Left lobe of liver (tissue), 2 donors: ENCODE measurements at regions not wholly inside any gene's neighbourhood (a gene's known extent, or its start where the extent isn't known, plus 50 kb on each side); places are given as distances from the start of the nearest gene placed in this dataset.

ENCODE experiments used
- ATAC-seq: fragments of 200-7000 bp; cut with Tn5 transposase; one replicate; pipeline ENCODE4 v1.9.1; 2020; ENCODE audit warnings: mild to moderate bottlenecking, moderate library complexity
- DNase-seq: peaks from one replicate; pipeline ENCODE4 v3.0.0-alpha.2; 2020; ENCODE audit warnings: low spot score
- donor health status: DM: no; HTN: no; CAD: no; lungs with moderate emphysema.
- donor health status: DM: no; HTN: yes; CAD: no.

- no peak for ATAC-seq
These were observed 65.0 kb upstream of the MEIS2 start for GRCh38 chr15:37165395-37165794.

GRCh38 chr15:37166402-37166801 is 66.1 kb upstream of the MEIS2 start:
- ATAC-seq (no peak), DNase-seq (no peak)

More at GRCh38 chr15:37165395-37165794, 65.0 kb upstream of the MEIS2 start:
- no peak for DNase-seq

GRCh38 chr15:37181339-37181738 is 81.0 kb upstream of the MEIS2 start:
- DNase-seq (no peak), ATAC-seq (peak; percentile 60)

- DNase-seq, result no peak
- ATAC-seq, result no peak
These were observed 99.2 kb upstream of the MEIS2 start for GRCh38 chr15:37199545-37199944.

- ATAC-seq (no peak), DNase-seq (no peak)
These were observed 102.7 kb upstream of the MEIS2 start for GRCh38 chr15:37203050-37203449.

GRCh38 chr15:37204692-37205091 is 104.3 kb upstream of the MEIS2 start:
- peak; percentile 82 for ATAC-seq
- DNase-seq, result no peak

GRCh38 chr15:37206690-37207089 is 106.3 kb upstream of the MEIS2 start:
- ATAC-seq (peak; percentile 92), DNase-seq (peak; percentile 55)

- no peak for DNase-seq
- ATAC-seq, result no peak
These were observed 108.0 kb upstream of the MEIS2 start for GRCh38 chr15:37208146-37209040.

- ATAC-seq, result no peak
- DNase-seq, result no peak
These were observed 108.7 kb upstream of the MEIS2 start for GRCh38 chr15:37209041-37209363.

GRCh38 chr15:37217567-37217966 is 117.2 kb upstream of the MEIS2 start:
- peak; percentile 83 for DNase-seq
- ATAC-seq, result peak; percentile 77

- no peak for ATAC-seq
These were observed 118.1 kb upstream of the MEIS2 start for GRCh38 chr15:37218351-37218916.

GRCh38 chr15:37219211-37219701 is 118.9 kb upstream of the MEIS2 start:
- ATAC-seq (peak; percentile 83), DNase-seq (peak; percentile 73)

More at GRCh38 chr15:37218351-37218916, 118.1 kb upstream of the MEIS2 start:
- DNase-seq, result no peak

GRCh38 chr15:37220949-37221670 is 120.8 kb upstream of the MEIS2 start:
- DNase-seq (no peak), ATAC-seq (no peak)

- DNase-seq (no peak), ATAC-seq (no peak)
These were observed 121.4 kb upstream of the MEIS2 start for GRCh38 chr15:37221671-37222145.

GRCh38 chr15:37223089-37223488 is 122.7 kb upstream of the MEIS2 start:
- ATAC-seq, result no peak
- no peak for DNase-seq

GRCh38 chr15:37229855-37230619 is 129.7 kb upstream of the MEIS2 start:
- DNase-seq (no peak), ATAC-seq (no peak)

GRCh38 chr15:37245358-37245757 is 145.0 kb upstream of the MEIS2 start:
- DNase-seq (no peak), ATAC-seq (no peak)

- no peak for ATAC-seq
- no peak for DNase-seq
These were observed 145.7 kb upstream of the MEIS2 start for GRCh38 chr15:37246065-37246464.

GRCh38 chr15:37246856-37247255 is 146.5 kb upstream of the MEIS2 start:
- DNase-seq, result no peak
- ATAC-seq, result no peak

GRCh38 chr15:37249249-37249648 is 148.9 kb upstream of the MEIS2 start:
- no peak for DNase-seq
- no peak for ATAC-seq

- DNase-seq, result no peak
- ATAC-seq, result no peak
These were observed 152.2 kb upstream of the MEIS2 start for GRCh38 chr15:37252530-37252929.
